ENCODE measurements at regions not wholly inside any gene's neighbourhood (a gene's known extent, or its start where the extent isn't known, plus 50 kb on each side); places are given as distances from the start of the nearest gene placed in this dataset.

GRCh38 chr3:147975165-147975564 lies 566.0 kb downstream of the ZIC1 start:
- TF ChIP-seq CTCF (IDR thresholded peaks at IDR 0.05 in 2 of 3, conservative IDR thresholded peaks at IDR 0.05 in 1 of 3; ENCODE audit: control insufficient read depth in 2 of 3, extremely low read depth in 1 of 3, insufficient read depth in 1 of 3, low read depth in 3 of 3, low read length in 3 of 3) (no peak), NR2C2 (IDR thresholded peaks at IDR 0.05; ENCODE audit: borderline replicate concordance, control insufficient read depth, insufficient read length, low read depth) (no peak), EZH2 (IDR thresholded peaks at IDR 0.05; ENCODE audit: borderline replicate concordance, control insufficient read depth, low read depth, low read length) (no peak), RAD51 (IDR thresholded peaks at IDR 0.05) (no peak), KDM1A (IDR thresholded peaks at IDR 0.05; ENCODE audit: borderline replicate concordance) (no peak), SRF (IDR thresholded peaks at IDR 0.05; ENCODE audit: low read depth in 2 of 2, low read length in 2 of 2) (no peak), FOXK2 (IDR thresholded peaks at IDR 0.05) (no peak), IRF3 (IDR thresholded peaks at IDR 0.05) (no peak), STAT3 (IDR thresholded peaks at IDR 0.05; ENCODE audit: low read depth, low read length) (no peak), JUNB (IDR thresholded peaks at IDR 0.05) (no peak), ZNF217 (IDR thresholded peaks at IDR 0.05) (no peak)
- TF ChIP-seq, protein P1, sequence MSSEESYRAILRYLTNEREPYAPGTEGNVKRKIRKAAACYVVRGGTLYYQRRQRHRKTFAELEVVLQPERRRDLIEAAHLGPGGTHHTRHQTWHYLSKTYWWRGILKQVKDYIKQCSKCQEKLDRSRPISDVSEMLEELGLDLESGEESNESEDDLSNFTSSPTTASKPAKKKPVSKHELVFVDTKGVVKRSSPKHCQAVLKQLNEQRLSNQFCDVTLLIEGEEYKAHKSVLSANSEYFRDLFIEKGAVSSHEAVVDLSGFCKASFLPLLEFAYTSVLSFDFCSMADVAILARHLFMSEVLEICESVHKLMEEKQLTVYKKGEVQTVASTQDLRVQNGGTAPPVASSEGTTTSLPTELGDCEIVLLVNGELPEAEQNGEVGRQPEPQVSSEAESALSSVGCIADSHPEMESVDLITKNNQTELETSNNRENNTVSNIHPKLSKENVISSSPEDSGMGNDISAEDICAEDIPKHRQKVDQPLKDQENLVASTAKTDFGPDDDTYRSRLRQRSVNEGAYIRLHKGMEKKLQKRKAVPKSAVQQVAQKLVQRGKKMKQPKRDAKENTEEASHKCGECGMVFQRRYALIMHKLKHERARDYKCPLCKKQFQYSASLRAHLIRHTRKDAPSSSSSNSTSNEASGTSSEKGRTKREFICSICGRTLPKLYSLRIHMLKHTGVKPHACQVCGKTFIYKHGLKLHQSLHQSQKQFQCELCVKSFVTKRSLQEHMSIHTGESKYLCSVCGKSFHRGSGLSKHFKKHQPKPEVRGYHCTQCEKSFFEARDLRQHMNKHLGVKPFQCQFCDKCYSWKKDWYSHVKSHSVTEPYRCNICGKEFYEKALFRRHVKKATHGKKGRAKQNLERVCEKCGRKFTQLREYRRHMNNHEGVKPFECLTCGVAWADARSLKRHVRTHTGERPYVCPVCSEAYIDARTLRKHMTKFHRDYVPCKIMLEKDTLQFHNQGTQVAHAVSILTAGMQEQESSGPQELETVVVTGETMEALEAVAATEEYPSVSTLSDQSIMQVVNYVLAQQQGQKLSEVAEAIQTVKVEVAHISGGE (CRISPR knock-in tag; IDR thresholded peaks at IDR 0.05) = no peak
